Adrenal gland (tissue), 9 donors: ENCODE measurements at regions not wholly inside any gene's neighbourhood (a gene's known extent, or its start where the extent isn't known, plus 50 kb on each side); places are given as distances from the start of the nearest gene placed in this dataset.

Experiments used
- DNase-seq, 7 donors: peaks; one replicate each; pipeline ENCODE4 v3.0.0-alpha.2; 2019 to 2020
- H3K27ac ChIP-seq, 5 donors: fragments of 200-600 bp; sonication (generic) in 4 of 5; 1 replicate in 3 of 5; 2 replicates in 2 of 5; pipeline versions ENCODE4 v1.5.1 to v1.8.0; 2016 to 2020; ENCODE audit warnings: mild to moderate bottlenecking in 1 of 5
- H3K27me3 ChIP-seq: fragments of 200-600 bp; 2 replicates; pipeline ENCODE4 v1.8.0; 2021
- H3K36me3 ChIP-seq, 2 donors: fragments of 200-600 bp; replicated peaks in 1 of 2; 1 replicate in 1 of 2; 2 replicates in 1 of 2; pipeline versions ENCODE4 v1.5.1 to v1.8.0; 2018 to 2022
- H3K4me1 ChIP-seq, 2 donors: fragments of 200-600 bp; replicated peaks in 1 of 2; 1 replicate in 1 of 2; 2 replicates in 1 of 2; pipeline versions ENCODE4 v1.5.1 to v1.8.0; 2018 to 2021
- H3K4me3 ChIP-seq, 4 donors: fragments of 200-600 bp; sonication (generic) in 3 of 4; one replicate each; pipeline ENCODE4 v1.5.1; 2016 to 2018
- H3K9me3 ChIP-seq, 3 donors: fragments of 200-600 bp; sonication (generic) in 1 of 3; replicated peaks in 1 of 3; 1 replicate in 2 of 3; 2 replicates in 1 of 3; pipeline versions ENCODE4 v1.5.1 to v1.8.0; 2016 to 2021
- CTCF ChIP-seq, 6 experiments: fragments of 450-650 bp in 4 of 6; fragments of 200-600 bp in 2 of 6; sonication (generic) in 1 of 6; IDR thresholded peaks; 1 replicate in 5 of 6; 2 replicates in 1 of 6; pipeline versions ENCODE4 v1.5.1 to v1.8.0; 2016 to 2021; ENCODE audit warnings: antibody characterized with exemption in 6 of 6, mild to moderate bottlenecking in 2 of 6, moderate library complexity in 1 of 6
- POLR2A ChIP-seq, 2 donors: fragments of 450-650 bp; IDR thresholded peaks; one replicate each; pipeline ENCODE4 v1.6.1; 2017; ENCODE audit warnings: antibody characterized with exemption in 2 of 2, mild to moderate bottlenecking in 2 of 2, moderate library complexity in 1 of 2
- WGBS, 4 donors: extraction: QIAGEN DNeasy Blood & Tissue Kit in 2 of 4; methylation state at CpG; one replicate each; pipeline versions ENCODE4 v1.1.5 to v1.1.7; 2013 to 2017; 5-methylcytosine and 5-hydroxymethylcytosine counted together
- intact Hi-C, 2 donors: fragments of 100-400 bp; cut with DNase I; formaldehyde crosslinking; loops; one replicate each; pipeline versions ENCODE4 v1.14.1 to v1.15.0; 2022 to 2023
- donor health status: healthy with polysubstance abuse.
- donor health status: Bipolar disorder and iron deficiency.
- donor health status: DM: yes; HTN: yes; CAD: no.
- donor health status: DM: no; HTN: no; CAD: no.
- donor health status: DM: no; HTN: no; CAD: no.

- H3K27ac ChIP-seq, result no peak overlapping the region
- H3K27me3 ChIP-seq, result no peaks in the 10 kb centered on the region
- H3K4me1 ChIP-seq, result no peaks in the 10 kb centered on the region
- H3K4me3 ChIP-seq, result no peak overlapping the region
- no peaks in the 10 kb centered on the region for H3K9me3 ChIP-seq
- intact Hi-C loops, result no loop called here
- TF ChIP-seq CTCF (IDR thresholded peaks at IDR 0.05) (no peak), POLR2A (IDR thresholded peaks at IDR 0.05) (no peak)
- DNase-seq, result no peak
- no peaks in the 10 kb centered on the region for H3K36me3 ChIP-seq
Observed at GRCh38 chr2:16948710-16949109, 283.1 kb upstream of the CYRIA start.

- Histone ChIP-seq H3K4me3 (no peak overlapping the region), H3K27me3 (no peaks in the 10 kb centered on the region), H3K9me3 (no peaks in the 10 kb centered on the region), H3K36me3 (no peaks in the 10 kb centered on the region), H3K4me1 (no peaks in the 10 kb centered on the region), H3K27ac (no peak overlapping the region)
- no peak for DNase-seq
- 62 to 70% (median 67%) methylated on average over 5 of the region's 5 CpGs for WGBS, 4 donors
- intact Hi-C loops, result no loop called here
- TF ChIP-seq POLR2A (IDR thresholded peaks at IDR 0.05), result no peak
- no peak for TF ChIP-seq CTCF (IDR thresholded peaks at IDR 0.05)
Observed at GRCh38 chr2:16948053-16948452, 282.4 kb upstream of the CYRIA start.

GRCh38 chr2:16943279-16943958 is 277.8 kb upstream of the CYRIA start:
- no peaks in the 10 kb centered on the region for H3K36me3 ChIP-seq
- intact Hi-C loops, result no loop called here
- 69 to 88% (median 77%) methylated on average over 4 of the region's 4 CpGs for WGBS, 4 donors

GRCh38 chr2:16940214-16940613 is 274.6 kb upstream of the CYRIA start:
- WGBS, 4 donors, result 53 to 80% (median 72%) methylated on average over 1 of the region's 1 CpG
- no peaks in the 10 kb centered on the region for H3K9me3 ChIP-seq
- H3K36me3 ChIP-seq, result no peaks in the 10 kb centered on the region
- H3K27ac ChIP-seq, result no peak overlapping the region
- H3K27me3 ChIP-seq, result no peaks in the 10 kb centered on the region
- H3K4me1 ChIP-seq, result no peaks in the 10 kb centered on the region
- TF ChIP-seq POLR2A (IDR thresholded peaks at IDR 0.05), result no peak
- TF ChIP-seq CTCF (IDR thresholded peaks at IDR 0.05), result no peak
- intact Hi-C loops, result no loop called here
- H3K4me3 ChIP-seq, result no peak overlapping the region
- no peak for DNase-seq

More at GRCh38 chr2:16943279-16943958, 277.8 kb upstream of the CYRIA start:
- DNase-seq, result no peak
- no peaks in the 10 kb centered on the region for H3K9me3 ChIP-seq
- no peak overlapping the region for H3K4me3 ChIP-seq
- H3K27ac ChIP-seq, result no peak overlapping the region
- no peaks in the 10 kb centered on the region for H3K4me1 ChIP-seq
- H3K27me3 ChIP-seq, result no peaks in the 10 kb centered on the region
- TF ChIP-seq POLR2A (IDR thresholded peaks at IDR 0.05) (no peak), CTCF (IDR thresholded peaks at IDR 0.05) (no peak)
